HG02884 (cell line): ENCODE measurements at regions not wholly inside any gene's neighbourhood (a gene's known extent, or its start where the extent isn't known, plus 50 kb on each side); places are given as distances from the start of the nearest gene placed in this dataset.

Experiments
- ATAC-seq: cut with Tn5 transposase; IDR thresholded peaks from one replicate; pipeline ENCODE4 v1.9.1; 2021; ENCODE audit warnings: mild to moderate bottlenecking, moderate library complexity; ENCODE audit not compliant: unreplicated experiment

DNA sequence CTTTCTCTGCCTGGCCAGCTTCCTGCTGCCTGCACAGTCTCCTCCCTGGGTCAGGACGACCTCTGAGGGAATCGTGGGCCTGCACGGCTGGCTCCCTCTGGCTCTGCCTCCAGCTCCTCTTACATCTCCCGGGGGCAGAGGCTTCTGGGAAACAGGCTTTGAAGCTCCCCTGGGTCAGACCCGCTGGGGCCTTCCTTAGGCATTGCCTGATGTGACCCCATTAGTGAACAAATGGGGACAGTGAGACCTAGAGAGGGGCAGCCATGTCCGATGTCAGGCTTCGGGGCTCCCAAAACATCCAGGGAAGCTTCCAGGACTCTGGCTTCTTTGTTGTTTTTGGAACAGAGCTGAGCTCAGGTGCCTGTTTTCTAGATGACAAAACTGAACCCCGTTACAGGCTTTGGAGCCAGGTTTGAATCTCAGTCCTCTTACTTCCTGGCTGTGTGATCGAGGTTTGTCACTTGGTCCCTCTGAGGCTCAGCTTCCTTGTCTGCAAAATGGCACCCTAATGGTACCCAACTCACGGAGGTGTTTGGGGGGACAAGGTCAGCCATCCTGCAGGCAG lies 94.3 kb downstream of the CEBPB start:
- ATAC-seq, result no peak

- ATAC-seq, result no peak
Observed at GRCh38 chr20:50285376-50286173, 94.9 kb downstream of the CEBPB start.

DNA sequence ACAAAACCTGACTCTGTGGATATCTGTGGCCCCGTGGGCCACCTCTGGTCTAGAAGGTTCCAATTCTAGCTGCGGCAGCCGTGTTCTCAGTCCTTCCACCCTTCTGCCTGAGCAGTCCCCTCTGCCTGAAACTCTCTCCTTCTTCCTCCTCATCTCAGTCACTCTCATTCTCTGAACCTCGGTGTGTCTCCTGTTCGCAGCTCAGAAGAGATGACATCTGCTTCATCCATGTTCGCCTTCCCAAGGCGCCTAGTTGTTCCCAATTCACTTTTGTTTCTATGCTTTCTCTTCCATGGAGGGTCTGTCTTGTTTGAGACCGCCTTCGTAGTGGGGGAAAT lies 95.5 kb downstream of the CEBPB start:
- no peak for ATAC-seq

GRCh38 chr20:50286609-50287008 lies 96.0 kb downstream of the CEBPB start:
- ATAC-seq, result no peak

- ATAC-seq, result no peak
Observed at GRCh38 chr20:50287512-50287911, 96.9 kb downstream of the CEBPB start.

DNA sequence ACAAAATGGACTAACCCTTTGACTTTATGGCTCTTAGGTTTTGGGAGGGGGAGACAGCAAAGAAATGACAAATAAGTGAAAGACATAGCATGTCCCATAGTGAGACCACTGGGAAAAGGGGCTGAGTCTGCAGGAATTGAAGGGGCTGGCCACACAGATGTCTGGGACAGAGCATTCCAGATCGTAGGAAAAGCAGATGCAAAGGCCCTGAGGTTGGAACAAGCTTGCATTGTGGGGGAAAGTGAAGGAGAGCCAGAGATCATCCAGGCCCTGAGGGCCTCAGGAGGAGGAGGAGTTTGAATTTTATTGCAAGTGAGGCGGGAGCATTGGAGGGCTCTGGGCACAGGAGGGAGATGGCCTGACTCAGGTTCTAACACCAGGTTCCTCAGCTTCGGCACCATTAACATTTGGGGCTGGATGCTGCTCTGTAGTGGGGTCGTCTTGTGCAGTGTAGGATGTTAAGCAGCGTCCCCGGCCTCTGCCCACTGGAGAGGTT lies 97.5 kb downstream of the CEBPB start:
- ATAC-seq, result no peak

DNA sequence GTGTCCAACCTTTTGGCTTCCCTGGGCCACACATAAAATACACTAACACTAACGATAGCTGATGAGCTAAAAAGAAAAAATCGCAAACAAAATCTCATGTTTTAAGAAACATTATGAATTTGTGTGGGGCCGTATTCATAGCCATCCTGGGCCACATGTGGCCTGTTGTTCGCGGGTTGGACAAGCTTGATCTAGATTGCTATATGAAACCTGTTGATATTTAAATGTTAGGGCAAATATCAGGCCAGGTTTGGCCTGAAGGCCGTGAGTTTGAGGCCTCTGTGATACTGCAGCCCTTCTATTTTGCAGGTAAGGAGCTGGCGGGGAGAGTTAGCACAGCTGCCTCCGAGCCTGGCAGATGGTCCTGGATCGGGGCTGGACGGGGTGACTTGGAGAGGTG lies 99.0 kb downstream of the CEBPB start:
- ATAC-seq, result no peak

DNA sequence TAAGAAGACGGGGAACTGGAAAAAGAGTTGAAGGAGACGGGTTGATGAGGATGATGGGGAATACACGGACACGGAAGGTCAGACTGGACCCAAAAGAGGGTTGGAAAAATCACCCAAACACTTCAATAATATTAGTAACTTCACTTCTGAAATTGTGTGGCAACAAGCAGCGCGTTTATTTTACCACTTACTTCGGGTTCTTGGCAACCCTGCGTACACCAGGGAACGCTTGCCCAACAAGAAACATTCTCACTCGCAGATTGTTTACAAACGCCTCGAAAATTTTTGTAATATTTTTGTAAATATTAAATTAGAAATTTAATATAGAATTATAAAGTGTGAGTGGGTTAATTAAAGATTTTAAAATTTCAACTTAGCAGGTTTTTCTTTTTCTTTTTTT lies 99.5 kb downstream of the CEBPB start:
- no peak for ATAC-seq

GRCh38 chr20:50290808-50291207 lies 100.2 kb downstream of the CEBPB start:
- no peak for ATAC-seq

DNA sequence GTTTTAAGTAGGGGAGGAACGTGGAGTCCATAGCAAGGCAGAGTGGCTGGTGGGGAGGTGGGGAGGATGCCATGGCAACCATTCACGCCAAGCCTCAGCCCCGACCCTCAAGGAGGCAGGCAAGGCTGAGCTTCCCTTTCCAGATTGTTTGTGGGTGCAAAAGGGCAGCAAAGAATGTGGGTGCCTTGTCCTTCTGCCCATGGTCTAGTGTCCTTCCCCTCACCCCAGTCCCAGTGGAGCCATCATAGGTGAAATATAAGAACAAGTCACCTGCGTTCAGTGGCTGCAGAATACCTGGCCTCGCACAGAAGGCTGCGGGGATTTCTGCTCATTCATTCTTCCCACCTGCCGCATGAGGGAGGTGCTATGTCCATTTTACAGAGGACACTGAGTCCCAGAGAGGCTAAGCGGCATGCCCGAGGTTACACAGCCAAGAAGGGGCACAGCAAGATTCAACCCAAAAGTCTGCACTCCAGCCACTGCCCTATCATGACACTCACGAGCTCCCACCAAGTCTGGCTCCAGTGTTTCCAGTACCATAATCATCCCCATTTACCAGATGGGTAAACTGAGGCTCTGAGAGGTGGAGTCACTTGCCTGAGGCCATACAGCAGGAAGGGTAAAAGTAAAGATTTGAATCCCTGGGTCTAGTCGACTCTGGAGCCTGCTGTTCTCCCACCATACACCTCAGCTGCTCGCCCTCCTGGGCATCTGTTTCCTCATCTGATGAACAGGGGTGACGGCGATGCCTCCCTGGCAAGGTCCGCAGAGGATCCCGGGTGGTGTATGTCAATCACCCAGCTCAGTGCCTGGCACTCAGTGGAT lies 100.8 kb downstream of the CEBPB start:
- ATAC-seq, result no peak

GRCh38 chr20:50292079-50292590 lies 101.5 kb downstream of the CEBPB start:
- ATAC-seq, result no peak

- ATAC-seq, result no peak
Observed at GRCh38 chr20:50292591-50293283, 102.1 kb downstream of the CEBPB start.

DNA sequence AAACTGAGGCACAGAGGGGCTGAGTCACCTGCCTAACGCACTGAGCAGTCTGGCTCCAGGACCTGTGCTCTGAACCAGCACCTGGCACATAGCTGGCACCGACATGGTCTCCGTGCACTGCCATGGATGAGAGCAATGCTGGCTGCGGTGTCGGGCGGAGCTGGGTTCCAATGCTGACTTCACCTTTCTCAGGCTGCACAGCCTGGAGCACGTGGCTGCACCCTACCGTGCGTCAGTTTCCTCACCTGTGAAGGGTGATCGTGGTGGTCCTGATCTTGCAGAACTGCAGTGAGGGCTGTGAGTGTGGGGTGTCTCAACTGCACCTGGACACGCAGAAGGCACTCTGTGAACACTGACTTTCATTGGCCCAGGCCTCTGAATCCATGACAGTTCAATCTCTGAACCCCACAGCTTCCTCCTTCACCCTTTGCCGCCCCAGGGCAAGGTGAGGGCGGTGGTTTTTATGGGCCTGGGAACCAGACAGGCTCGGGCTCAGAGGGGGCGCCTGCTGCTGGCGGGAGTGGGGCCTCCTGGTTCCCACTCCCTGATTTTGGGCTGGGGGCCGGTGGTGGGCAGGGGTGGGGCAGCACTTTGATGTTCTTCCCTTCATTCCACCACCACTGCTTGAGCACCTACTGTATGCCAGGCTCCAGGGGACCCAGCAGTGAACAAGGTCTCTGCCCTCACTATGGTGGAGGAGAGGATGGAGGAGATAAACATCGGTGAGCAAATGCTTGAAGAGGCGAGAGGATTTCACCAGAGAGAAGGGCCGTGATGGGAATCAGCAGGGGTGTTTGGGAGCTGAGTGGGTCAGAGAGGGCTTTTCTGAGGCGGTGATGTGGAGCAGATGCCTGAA lies 102.9 kb downstream of the CEBPB start:
- no peak for ATAC-seq

DNA sequence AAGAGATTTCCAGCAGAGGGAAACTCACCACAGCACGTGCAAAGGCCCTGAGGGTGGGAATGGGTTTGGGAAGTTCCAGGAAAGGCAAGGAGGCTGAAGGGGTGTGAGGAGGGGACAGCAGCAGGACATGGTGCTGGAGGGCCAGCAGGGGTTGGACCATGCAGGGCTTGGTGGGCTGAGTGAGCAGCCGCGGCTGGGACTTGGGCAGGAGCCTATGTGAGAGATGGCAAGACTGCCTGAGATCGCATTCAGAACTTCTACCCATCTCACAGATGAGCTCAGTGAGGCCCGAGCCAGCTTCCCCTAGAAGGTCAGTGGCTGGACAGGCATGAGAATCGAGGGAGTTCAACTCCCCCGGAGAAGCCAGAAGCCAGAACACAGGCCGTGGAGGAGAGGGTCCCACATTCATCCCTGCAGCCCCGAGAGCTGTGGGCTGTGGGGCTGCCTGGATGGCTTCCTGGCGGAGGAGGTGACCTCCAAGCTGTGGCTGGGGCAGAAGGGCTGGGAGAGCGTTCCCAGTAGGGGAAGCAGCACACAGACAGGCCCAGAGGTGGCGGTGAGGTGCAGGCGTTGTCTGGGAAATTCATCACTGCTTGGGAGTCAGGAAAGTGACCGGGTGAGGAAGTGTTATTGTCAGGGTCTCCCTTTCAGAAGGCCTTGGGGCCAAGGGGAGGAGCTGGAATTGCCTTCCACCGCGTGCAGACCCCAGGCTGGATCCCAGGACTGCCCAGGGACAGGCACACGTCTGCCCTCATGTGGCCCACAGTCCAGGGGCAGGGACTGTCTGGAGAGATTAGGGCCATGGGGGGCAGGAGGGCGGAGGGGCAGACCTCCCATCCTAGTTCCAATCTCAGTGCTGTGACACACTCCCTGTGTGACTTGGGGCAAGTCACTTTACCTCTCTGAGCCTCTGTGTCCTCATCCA lies 103.8 kb downstream of the CEBPB start:
- ATAC-seq, result no peak

DNA sequence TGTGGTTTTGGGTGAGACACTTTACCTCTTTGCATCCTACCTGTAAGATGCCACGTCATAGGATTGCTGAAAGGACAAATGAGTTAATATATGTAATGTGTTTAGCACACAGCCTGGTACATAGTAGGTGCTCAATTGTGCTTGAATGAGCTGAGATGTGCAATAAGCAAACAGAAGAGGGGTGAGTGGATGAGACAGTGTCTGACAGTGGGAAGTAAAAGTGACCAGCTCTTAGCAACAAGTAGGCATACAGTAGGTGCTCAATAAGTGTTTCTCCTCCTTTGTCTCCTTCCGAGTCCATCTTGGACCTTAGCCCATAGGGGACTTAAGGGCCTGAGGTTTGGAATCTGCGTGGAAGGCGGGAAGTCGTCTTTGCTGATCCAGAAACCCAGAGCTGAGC lies 104.7 kb downstream of the CEBPB start:
- no peak for ATAC-seq

DNA sequence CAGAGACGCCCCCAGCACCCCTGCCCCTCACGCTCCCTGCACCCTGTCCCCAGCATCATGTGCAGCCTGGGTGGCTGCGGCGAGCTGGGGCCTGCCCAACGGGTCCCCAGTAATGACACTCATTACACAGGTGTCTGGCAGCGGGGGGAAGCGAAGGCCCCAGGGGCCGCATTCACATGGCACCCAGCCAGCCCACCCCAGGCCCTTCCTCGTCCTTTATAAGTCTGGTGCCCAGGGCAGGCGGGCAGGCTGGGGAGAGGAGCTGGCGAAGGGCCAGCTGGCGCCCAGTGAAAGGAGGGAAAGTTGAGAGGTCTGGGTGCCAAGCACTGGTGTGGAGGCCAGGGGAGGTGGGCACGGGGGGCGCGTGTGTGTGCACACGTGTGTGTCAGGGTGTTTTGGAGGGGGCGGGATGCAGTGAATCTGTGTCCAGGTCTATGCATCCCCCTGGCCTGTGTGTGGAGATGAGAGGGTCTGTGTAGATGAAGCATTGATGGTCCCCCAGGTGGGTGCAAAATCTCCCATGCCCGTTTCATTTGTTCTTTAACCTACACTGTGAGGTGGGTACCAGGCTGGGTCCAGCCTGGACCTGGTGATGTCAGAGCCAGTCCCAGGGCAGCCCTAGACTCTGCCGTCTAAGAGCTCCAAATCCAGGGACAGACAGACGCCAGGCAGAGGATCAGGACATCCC lies 105.3 kb downstream of the CEBPB start:
- ATAC-seq, result no peak

- no peak for ATAC-seq
Observed at GRCh38 chr20:50296450-50297375, 106.1 kb downstream of the CEBPB start.
